SU-DHL-6 (cell line): ENCODE measurements at regions not wholly inside any gene's neighbourhood (a gene's known extent, or its start where the extent isn't known, plus 50 kb on each side); places are given as distances from the start of the nearest gene placed in this dataset.

Experiments
- H2AFZ ChIP-seq: fragments of 200-600 bp; sonication (generic); 2 replicates; pipeline ENCODE4 v1.6.1; 2014; ENCODE audit warnings: low read depth, mild to moderate bottlenecking, moderate library complexity, mixed read lengths, antibody characterized with exemption, low read length; ENCODE audit not compliant: severe bottlenecking
- H3F3A ChIP-seq: fragments of 200-600 bp; shearing (Covaris generic); 2 replicates; pipeline ENCODE4 v1.6.0; 2016; ENCODE audit warnings: antibody characterized with exemption, mild to moderate bottlenecking; ENCODE audit not compliant: insufficient read depth
- H3K27ac ChIP-seq: fragments of 200-600 bp; sonication (generic); 2 replicates; pipeline ENCODE4 v1.5.1; 2016; ENCODE audit warnings: low read depth, mild to moderate bottlenecking, low read length, moderate library complexity, mixed read lengths
- H3K27me3 ChIP-seq: fragments of 200-600 bp; sonication (generic), shearing (Covaris generic); 2 replicates; pipeline ENCODE4 v1.6.0; 2014; ENCODE audit warnings: mild to moderate bottlenecking, low read length
- H3K36me3 ChIP-seq: fragments of 200-600 bp; sonication (generic); 2 replicates; pipeline ENCODE4 v1.6.1; 2014; ENCODE audit warnings: mild to moderate bottlenecking, low read length, mixed read lengths
- H3K4me2 ChIP-seq: fragments of 300-600, 200-600 bp; shearing (Covaris generic), sonication (generic); 2 replicates; pipeline ENCODE4 v1.6.0; 2014; ENCODE audit warnings: low read length, low read depth, mild to moderate bottlenecking; ENCODE audit not compliant: poor library complexity, severe bottlenecking
- H3K4me3 ChIP-seq: fragments of 200-600 bp; sonication (generic); 2 replicates; pipeline ENCODE4 v1.5.1; 2014; ENCODE audit warnings: antibody characterized with exemption, low read length, mild to moderate bottlenecking, mixed read lengths; ENCODE audit not compliant: insufficient read depth, poor library complexity, severe bottlenecking
- H3K79me2 ChIP-seq: fragments of 200-600 bp; sonication (generic); 2 replicates; pipeline ENCODE4 v1.6.1; 2014; ENCODE audit warnings: mild to moderate bottlenecking, low read length, moderate library complexity; ENCODE audit not compliant: insufficient read depth
- H3K9ac ChIP-seq: fragments of 200-600 bp; sonication (generic); 2 replicates; pipeline ENCODE4 v1.7.0; 2014; ENCODE audit warnings: mild to moderate bottlenecking, low read length
- H3K9me2 ChIP-seq: fragments of 200-600 bp; sonication (generic); replicated peaks from 2 replicates; pipeline ENCODE4 v1.6.1; 2014; ENCODE audit warnings: low read length; ENCODE audit not compliant: insufficient read depth
- H3K9me3 ChIP-seq: fragments of 200-600 bp; sonication (generic); 2 replicates; pipeline ENCODE4 v1.6.1; 2014; ENCODE audit warnings: low read length, mixed read lengths; ENCODE audit not compliant: insufficient read depth
- H4K20me1 ChIP-seq: fragments of 200-600 bp; sonication (generic); 2 replicates; pipeline ENCODE4 v1.6.1; 2014; ENCODE audit warnings: low read depth, mild to moderate bottlenecking, antibody characterized with exemption, low read length, moderate library complexity, mixed read lengths
- EZH2phosphoT487 ChIP-seq: fragments of 200-600 bp; sonication (generic), shearing (Covaris generic); conservative IDR thresholded peaks from 2 replicates; pipeline ENCODE4 v1.6.1; 2018; ENCODE audit warnings: mild to moderate bottlenecking, antibody characterized with exemption, low read length, moderate library complexity, mixed read lengths
- TF ChIP-seq, protein P1 (sequence below): fragments of 200-600 bp; sonication (generic); IDR thresholded peaks from one replicate; pipeline ENCODE4 v1.5.1; 2017; ENCODE audit warnings: antibody characterized with exemption, mild to moderate bottlenecking, low read length, moderate library complexity; ENCODE audit not compliant: insufficient read depth, poor library complexity, severe bottlenecking

- TF ChIP-seq EZH2phosphoT487, result no peak
- TF ChIP-seq, protein P1, sequence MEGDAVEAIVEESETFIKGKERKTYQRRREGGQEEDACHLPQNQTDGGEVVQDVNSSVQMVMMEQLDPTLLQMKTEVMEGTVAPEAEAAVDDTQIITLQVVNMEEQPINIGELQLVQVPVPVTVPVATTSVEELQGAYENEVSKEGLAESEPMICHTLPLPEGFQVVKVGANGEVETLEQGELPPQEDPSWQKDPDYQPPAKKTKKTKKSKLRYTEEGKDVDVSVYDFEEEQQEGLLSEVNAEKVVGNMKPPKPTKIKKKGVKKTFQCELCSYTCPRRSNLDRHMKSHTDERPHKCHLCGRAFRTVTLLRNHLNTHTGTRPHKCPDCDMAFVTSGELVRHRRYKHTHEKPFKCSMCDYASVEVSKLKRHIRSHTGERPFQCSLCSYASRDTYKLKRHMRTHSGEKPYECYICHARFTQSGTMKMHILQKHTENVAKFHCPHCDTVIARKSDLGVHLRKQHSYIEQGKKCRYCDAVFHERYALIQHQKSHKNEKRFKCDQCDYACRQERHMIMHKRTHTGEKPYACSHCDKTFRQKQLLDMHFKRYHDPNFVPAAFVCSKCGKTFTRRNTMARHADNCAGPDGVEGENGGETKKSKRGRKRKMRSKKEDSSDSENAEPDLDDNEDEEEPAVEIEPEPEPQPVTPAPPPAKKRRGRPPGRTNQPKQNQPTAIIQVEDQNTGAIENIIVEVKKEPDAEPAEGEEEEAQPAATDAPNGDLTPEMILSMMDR, result no peak
These were observed 142.9 kb upstream of the PZP start for GRCh38 chr12:9351136-9351535.

GRCh38 chr12:9349888-9350885 lies 142.0 kb upstream of the PZP start:
- Histone ChIP-seq H3K79me2 (no peaks in the 10 kb centered on the region), H3K9me3 (no peaks in the 10 kb centered on the region), H3K4me2 (no peak overlapping the region), H3K27ac (no peak overlapping the region), H3K4me3 (no peak overlapping the region), H3K36me3 (no peaks in the 10 kb centered on the region), H4K20me1 (no peaks in the 10 kb centered on the region), H3K27me3 (no peaks in the 10 kb centered on the region), H3K9me2 (no peaks in the 10 kb centered on the region), H3K9ac (no peak overlapping the region), H2AFZ (no peak overlapping the region), H3F3A (no peaks in the 10 kb centered on the region)
- TF ChIP-seq, protein P1, result no peak
- TF ChIP-seq EZH2phosphoT487, result no peak

More at GRCh38 chr12:9351136-9351535, 142.9 kb upstream of the PZP start:
- Histone ChIP-seq H3K4me2 (no peak overlapping the region), H3K9me3 (no peaks in the 10 kb centered on the region), H3K36me3 (no peaks in the 10 kb centered on the region), H2AFZ (no peak overlapping the region), H3K9ac (no peak overlapping the region), H3K9me2 (no peaks in the 10 kb centered on the region), H3K79me2 (no peaks in the 10 kb centered on the region), H4K20me1 (no peaks in the 10 kb centered on the region), H3K27me3 (no peaks in the 10 kb centered on the region), H3K27ac (no peak overlapping the region), H3K4me3 (no peak overlapping the region), H3F3A (no peaks in the 10 kb centered on the region)

DNA sequence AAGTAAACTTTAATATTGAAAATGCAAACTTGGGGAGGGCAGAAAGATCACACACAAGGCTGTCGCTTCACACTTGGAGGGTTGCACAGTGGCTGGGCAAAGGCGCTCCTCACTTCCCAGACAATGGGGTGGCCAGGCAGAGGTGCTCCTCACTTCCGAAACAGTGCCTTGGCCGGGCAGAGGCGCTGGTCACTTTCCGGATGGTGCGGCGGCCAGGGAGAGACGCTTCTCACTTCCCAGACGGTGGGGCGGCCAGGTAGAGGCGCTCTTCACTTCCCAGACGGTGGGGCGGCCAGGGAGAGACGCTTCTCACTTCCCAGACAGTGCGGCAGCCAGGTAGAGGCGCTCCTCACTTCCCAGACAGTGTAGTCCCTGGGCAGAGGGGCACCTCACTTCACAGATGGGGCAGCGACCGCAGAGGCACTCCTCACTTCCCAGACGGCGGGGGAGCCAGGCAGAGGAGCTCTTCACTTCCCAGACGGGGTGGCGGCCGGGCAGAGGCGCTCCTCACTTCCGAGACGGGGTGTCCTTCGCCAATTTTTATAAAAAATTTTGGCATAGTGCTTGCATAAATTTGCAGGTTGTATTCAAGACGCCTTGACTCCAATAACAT lies 140.8 kb upstream of the PZP start:
- Histone ChIP-seq H3F3A (no peaks in the 10 kb centered on the region), H3K9me2 (no peaks in the 10 kb centered on the region), H3K36me3 (no peaks in the 10 kb centered on the region), H3K4me3 (no peak overlapping the region), H3K79me2 (no peaks in the 10 kb centered on the region), H3K9me3 (no peaks in the 10 kb centered on the region), H3K4me2 (no peak overlapping the region), H2AFZ (no peak overlapping the region), H3K27ac (no peak overlapping the region), H3K9ac (no peak overlapping the region), H4K20me1 (no peaks in the 10 kb centered on the region), H3K27me3 (no peaks in the 10 kb centered on the region)
- TF ChIP-seq, protein P1, result no peak
- TF ChIP-seq EZH2phosphoT487, result no peak
